ENCODE measurements at regions not wholly inside any gene's neighbourhood (a gene's known extent, or its start where the extent isn't known, plus 50 kb on each side); places are given as distances from the start of the nearest gene placed in this dataset.

DNA sequence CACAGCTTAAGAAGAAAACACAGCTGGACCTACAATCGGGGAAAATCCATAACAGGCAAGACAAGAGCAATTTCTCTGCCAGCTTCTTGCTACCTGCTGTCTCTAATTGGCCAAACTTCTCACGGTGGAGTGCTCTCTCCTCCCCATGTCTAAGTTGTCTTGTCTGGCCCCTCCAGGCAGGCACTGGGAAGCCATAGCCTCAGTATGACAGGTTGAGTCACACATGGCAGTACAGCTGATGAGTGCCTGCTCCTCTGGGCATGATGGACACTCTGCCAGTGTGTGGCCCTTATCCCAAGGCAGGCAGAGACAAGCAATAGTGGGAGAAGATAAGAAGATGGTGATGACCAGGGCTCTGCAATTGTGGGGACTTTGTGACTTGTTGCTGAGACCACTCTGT, 551.8 kb downstream of the DIPK2A start:
- H3K27ac ChIP-seq, result no peak overlapping the region
- H3F3A ChIP-seq (ENCODE audit: insufficient read depth, low read depth), result no peaks in the 10 kb centered on the region
- BruUV-seq (replicated peaks), result no TSS peak
- no peaks in the 10 kb centered on the region for H3K9me3 ChIP-seq (ENCODE audit: insufficient read depth, low read depth)
- no peak for DNase-seq
- ChIA-PET POLR2A (ENCODE audit: unreplicated experiment) (no interaction called here), CTCF (no interaction called here)
- no peaks in the 10 kb centered on the region for H4K20me1 ChIP-seq (ENCODE audit: insufficient read depth)
- H3K27me3 ChIP-seq (ENCODE audit: insufficient read depth, low read depth), result no peaks in the 10 kb centered on the region
- H3K36me3 ChIP-seq (ENCODE audit: low read depth), result no peaks in the 10 kb centered on the region
- H2AFZ ChIP-seq, result no peak overlapping the region
- H3K4me1 ChIP-seq (replicated peaks; ENCODE audit: insufficient read depth), result no peaks in the 10 kb centered on the region
- H3K9me2 ChIP-seq (ENCODE audit: insufficient read depth), result no peaks in the 10 kb centered on the region
- no peak overlapping the region for H3K4me2 ChIP-seq
- intact Hi-C loops (cut with micrococcal nuclease; ENCODE audit: unreplicated experiment), result no loop called here
- H3K79me2 ChIP-seq (ENCODE audit: low read depth), result no peaks in the 10 kb centered on the region
- H3K4me3 ChIP-seq, result no peak overlapping the region
- TF ChIP-seq, protein P1, sequence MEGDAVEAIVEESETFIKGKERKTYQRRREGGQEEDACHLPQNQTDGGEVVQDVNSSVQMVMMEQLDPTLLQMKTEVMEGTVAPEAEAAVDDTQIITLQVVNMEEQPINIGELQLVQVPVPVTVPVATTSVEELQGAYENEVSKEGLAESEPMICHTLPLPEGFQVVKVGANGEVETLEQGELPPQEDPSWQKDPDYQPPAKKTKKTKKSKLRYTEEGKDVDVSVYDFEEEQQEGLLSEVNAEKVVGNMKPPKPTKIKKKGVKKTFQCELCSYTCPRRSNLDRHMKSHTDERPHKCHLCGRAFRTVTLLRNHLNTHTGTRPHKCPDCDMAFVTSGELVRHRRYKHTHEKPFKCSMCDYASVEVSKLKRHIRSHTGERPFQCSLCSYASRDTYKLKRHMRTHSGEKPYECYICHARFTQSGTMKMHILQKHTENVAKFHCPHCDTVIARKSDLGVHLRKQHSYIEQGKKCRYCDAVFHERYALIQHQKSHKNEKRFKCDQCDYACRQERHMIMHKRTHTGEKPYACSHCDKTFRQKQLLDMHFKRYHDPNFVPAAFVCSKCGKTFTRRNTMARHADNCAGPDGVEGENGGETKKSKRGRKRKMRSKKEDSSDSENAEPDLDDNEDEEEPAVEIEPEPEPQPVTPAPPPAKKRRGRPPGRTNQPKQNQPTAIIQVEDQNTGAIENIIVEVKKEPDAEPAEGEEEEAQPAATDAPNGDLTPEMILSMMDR (conservative IDR thresholded peaks at IDR 0.05), result no peak
- no peak for TF ChIP-seq EZH2 (IDR thresholded peaks at IDR 0.05; ENCODE audit: low read depth)

DNA sequence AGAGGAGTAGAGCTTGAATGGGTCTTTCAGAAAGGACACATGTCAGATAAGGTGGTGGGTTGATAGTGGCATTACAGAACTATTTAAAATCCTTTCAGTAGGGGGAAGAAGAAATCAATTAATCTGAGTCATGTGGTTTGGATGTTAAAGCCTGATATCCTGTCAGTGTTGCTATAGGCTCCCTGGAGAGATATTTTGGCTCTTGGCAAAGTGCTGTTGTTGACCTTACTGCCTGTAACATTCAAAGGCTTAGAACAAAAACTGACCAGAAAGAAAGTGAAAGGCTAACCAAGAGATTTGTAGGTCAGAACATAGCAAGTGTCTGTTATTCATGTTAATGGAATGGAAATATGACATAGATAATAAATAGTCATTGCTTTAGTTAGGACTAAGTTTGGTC, 552.9 kb downstream of the DIPK2A start:
- no peaks in the 10 kb centered on the region for H3F3A ChIP-seq (ENCODE audit: insufficient read depth, low read depth)
- TF ChIP-seq, protein P1 (conservative IDR thresholded peaks at IDR 0.05), result no peak
- TF ChIP-seq EZH2 (IDR thresholded peaks at IDR 0.05; ENCODE audit: low read depth), result no peak
- DNase-seq, result no peak
- H3K27ac ChIP-seq, result no peak overlapping the region
- H3K9me2 ChIP-seq (ENCODE audit: insufficient read depth), result no peaks in the 10 kb centered on the region
- H3K27me3 ChIP-seq (ENCODE audit: insufficient read depth, low read depth), result no peaks in the 10 kb centered on the region
- intact Hi-C loops (cut with micrococcal nuclease; ENCODE audit: unreplicated experiment), result no loop called here
- no peaks in the 10 kb centered on the region for H4K20me1 ChIP-seq (ENCODE audit: insufficient read depth)
- H3K4me1 ChIP-seq (replicated peaks; ENCODE audit: insufficient read depth), result no peaks in the 10 kb centered on the region
- H3K79me2 ChIP-seq (ENCODE audit: low read depth), result no peaks in the 10 kb centered on the region
- no peaks in the 10 kb centered on the region for H3K9me3 ChIP-seq (ENCODE audit: insufficient read depth, low read depth)
- POLR2A ChIA-PET (ENCODE audit: unreplicated experiment), result no interaction called here
- H3K4me3 ChIP-seq, result no peak overlapping the region
- no peak overlapping the region for H3K4me2 ChIP-seq
- no TSS peak for BruUV-seq (replicated peaks)
- no peaks in the 10 kb centered on the region for H3K36me3 ChIP-seq (ENCODE audit: low read depth)
- CTCF ChIA-PET, result no interaction called here
- no peak overlapping the region for H2AFZ ChIP-seq

DNA sequence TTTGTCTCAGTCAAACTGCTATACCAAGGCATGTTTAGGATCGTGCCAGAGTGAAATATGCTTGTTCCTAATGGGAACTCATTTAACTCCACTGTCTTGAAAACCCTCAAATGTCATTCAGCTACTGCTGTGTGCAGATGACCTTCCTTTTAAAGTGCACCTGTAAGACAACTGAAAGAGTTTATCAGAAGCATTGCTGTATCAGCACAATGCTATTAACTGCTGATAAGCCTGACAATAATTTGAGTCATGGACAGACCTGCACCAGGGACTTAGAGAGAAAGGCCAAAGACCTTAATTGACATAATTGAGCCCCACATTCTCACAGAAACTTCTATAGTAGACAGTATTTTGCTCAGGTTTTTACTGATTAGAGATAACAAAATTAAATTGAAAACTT, 557.9 kb downstream of the DIPK2A start:
- Histone ChIP-seq H4K20me1 (ENCODE audit: insufficient read depth) (no peaks in the 10 kb centered on the region), H3K4me3 (no peak overlapping the region), H2AFZ (no peak overlapping the region), H3K9me3 (ENCODE audit: insufficient read depth, low read depth) (no peaks in the 10 kb centered on the region), H3K4me1 (replicated peaks; ENCODE audit: insufficient read depth) (no peaks in the 10 kb centered on the region), H3K27ac (no peak overlapping the region), H3K36me3 (ENCODE audit: low read depth) (no peaks in the 10 kb centered on the region), H3K9me2 (ENCODE audit: insufficient read depth) (no peaks in the 10 kb centered on the region), H3K27me3 (ENCODE audit: insufficient read depth, low read depth) (no peaks in the 10 kb centered on the region), H3K79me2 (ENCODE audit: low read depth) (no peaks in the 10 kb centered on the region), H3F3A (ENCODE audit: insufficient read depth, low read depth) (no peaks in the 10 kb centered on the region), H3K4me2 (no peak overlapping the region)
- DNase-seq, result no peak
- ChIA-PET POLR2A (ENCODE audit: unreplicated experiment) (no interaction called here), CTCF (no interaction called here)
- intact Hi-C loops (cut with micrococcal nuclease; ENCODE audit: unreplicated experiment), result no loop called here
- no TSS peak for BruUV-seq (replicated peaks)
- no peak for TF ChIP-seq EZH2 (IDR thresholded peaks at IDR 0.05; ENCODE audit: low read depth)
- TF ChIP-seq, protein P1 (conservative IDR thresholded peaks at IDR 0.05), result no peak

All from PC-9 (cell line).